HG03521 (cell line): ENCODE measurements at regions not wholly inside any gene's neighbourhood (a gene's known extent, or its start where the extent isn't known, plus 50 kb on each side); places are given as distances from the start of the nearest gene placed in this dataset.

Source experiments
- ATAC-seq: cut with Tn5 transposase; IDR thresholded peaks from one replicate; pipeline ENCODE4 v1.9.1; 2021; ENCODE audit warnings: mild to moderate bottlenecking, moderate library complexity; ENCODE audit not compliant: unreplicated experiment

DNA sequence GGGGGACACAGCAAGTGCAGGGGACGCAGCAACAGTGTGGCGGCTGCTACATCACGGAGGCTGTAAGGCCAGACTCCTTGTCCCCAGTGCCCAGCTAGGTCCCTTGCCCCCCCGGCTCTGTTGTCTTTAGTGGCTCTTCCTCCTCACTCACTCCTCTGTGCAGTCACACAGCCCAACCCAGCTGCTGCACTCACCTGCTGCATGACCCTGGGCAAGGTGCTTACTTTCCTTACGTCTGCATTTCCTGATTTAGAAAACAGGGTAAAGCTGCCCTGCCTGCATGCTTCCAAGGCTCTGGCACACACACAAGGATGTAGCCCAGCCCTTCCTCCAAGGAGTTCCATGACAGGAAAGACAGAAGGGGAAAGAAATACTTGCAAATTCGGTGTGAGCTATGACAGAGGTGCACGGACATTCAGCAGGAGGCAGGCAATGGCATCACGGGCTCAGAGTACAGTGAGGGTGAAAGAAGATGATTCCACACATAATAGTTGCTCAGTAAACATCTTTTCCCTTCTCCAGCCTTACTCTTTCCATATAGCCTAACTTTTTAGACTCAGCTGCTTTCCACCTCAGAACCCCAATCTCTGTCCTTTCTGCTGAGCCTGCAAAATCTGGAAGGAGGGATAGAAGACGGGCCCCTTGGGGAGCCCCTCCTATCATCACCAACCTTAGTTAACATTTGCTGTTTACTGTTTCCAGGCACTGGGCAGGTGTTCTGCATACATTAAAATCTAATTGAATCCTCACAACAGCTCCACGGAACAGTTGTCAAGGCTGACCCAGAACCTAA, 150.9 kb downstream of the MRM1 start:
- ATAC-seq = no peak

DNA sequence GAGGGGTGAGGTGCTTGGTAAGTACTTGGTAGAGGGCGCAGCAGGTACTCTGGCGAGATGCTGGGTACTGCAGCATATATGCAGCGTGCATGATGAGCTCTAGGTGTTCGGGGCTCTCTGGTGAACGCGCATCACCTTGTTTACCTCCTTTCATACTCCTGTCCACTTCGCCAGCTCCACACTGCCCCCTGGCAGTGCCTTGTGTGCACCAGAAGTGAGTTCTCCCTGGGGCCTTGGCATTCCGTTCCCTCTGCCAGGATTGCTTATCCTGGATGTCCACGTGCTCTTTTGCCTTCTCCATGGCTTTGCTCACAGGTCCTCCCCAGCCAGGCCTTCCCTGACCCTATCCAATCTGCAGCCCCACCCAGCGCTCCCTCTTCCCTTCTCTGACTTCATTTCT, 154.2 kb downstream of the MRM1 start:
- no peak for ATAC-seq

DNA sequence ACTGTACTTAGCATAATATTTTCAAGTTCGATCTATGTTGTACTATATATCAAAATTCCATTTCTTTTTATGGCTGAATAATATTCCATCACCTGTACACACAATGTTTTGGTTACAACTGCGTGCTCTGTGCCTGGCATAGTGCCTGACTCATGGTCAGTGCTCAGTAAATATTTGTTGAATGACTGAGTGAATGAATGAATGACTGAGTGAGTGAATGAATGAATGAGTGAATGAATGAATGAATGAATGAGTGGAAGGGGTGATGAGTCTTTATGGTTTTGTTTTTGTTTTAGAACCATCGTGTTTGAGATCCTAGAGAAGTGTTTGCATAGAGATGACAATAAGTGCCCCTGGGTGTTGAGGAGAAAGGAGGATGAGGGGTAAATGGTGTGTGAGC, 155.3 kb downstream of the MRM1 start:
- ATAC-seq = no peak

DNA sequence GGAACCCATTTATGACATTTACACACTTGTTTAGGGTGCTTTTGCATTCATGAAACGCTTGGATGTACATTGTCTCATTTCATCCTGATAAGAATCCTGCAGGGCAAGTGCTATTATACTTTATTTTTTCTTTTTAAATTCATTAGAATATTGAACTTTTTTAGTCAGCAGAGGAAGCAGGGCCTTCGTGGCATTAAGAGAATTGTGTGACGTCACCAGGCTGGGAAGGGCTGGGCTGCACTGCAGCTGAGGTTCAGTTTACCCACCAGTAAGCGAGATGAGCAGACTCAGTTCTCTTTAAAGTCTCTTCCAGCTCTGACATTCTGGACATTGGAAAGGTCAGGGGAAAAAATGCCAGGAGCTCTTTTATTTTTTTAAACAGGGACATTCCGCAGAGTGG, 159.0 kb downstream of the MRM1 start:
- no peak for ATAC-seq

DNA sequence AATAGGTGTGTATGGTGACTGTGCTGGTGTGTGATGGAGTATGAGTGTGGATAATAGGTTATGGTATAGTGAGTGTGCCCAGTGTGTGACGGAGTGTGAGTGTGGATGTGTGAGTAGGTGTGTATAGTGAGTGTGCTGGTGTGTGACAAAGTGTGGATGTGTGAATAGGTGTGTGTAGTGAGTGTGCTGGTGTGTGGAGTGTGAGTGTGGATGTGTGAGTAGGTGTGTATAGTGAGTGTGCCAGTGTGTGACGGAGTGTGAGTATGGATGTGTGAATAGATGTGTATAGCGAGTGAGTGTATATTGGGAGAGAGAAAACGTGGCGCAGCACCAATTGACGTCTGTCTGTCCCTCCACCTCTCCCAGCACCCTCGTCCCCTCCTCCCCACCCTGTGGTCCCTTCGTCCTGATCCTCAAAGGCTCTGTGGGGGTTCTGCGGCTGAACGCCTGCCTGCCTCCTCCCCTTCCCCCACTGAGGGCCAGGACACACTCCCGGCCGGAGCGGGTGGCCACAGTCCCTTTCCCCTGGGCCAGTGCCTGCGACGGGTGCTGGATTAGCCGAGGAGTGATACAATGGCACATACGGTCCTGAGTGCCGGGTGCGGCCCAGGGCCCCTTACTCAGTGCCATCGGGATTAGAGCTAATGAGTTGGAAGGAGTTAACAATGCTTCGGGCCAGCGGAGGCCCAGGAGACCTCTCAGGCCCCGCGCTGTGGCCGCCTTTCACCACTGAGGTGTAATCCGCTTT, 160.0 kb downstream of the MRM1 start:
- ATAC-seq = no peak

DNA sequence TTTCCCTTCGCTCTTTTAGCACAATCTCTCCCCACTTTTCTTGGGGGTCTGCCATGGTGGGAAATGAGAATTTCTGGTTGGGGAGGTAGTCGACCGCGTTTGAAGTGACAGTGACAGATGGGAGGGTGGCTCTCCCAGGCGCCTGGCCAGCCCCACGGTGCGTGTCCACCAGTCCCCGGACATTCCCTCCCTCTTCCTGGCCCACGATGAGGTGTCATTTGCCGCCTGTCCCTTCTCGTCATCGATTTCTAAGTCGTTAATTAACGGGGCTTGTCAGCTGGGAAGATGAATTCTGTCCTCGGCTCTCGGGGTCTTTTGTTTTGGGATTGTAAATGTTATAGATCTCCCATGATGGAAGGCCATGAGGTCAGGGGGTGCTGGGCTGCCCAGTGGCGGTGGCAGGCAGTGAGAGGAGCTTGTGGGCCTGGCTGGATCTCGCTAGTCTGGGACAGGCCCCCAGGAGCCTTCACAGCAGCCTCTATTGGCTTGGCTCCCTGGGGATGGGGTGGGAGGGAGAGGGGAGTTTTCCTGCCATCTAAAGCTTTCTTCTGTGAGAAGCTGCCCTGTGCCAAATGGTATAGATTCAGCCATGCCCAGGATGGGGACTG, 164.2 kb downstream of the MRM1 start:
- no peak for ATAC-seq

DNA sequence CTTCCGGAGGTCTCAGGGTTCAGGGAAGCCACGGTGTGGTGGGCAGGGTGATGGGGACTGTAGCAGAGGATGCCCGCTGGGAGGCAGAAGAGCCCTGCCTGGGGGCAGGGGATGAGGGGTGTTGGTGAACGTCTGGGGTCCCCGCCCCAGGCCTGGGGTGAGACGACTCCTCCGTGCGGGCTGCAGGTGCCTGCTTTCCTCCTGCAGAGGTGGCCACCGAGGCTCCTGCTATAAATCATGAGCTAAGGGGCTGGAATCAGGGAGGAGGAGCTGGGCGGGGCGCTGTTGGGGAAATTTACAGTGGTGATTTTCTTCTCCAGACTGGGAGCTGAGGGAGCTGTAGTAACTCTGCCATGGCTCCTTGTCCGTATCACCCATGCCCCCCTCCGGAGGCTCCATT, 167.0 kb downstream of the MRM1 start:
- ATAC-seq = no peak

DNA sequence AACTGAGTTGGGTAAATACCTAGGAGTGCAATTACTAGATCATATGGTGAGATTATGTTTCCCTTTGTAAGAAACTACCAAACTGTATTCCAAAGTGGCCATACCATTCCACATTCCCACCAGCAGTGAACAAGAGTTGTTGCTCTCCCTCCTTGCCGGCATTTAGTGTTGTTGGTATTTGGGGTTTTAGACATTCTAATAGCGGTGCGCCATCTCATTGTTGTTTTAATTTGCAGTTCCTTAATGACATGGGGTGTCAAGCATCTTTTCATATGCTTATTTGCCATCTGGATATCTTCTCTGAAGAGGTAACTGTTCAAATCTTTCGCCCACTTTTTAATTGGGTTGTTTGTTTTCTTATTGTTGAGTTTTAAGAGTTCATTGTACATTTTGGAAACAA, 164.2 kb upstream of the LHX1 start:
- no peak for ATAC-seq

DNA sequence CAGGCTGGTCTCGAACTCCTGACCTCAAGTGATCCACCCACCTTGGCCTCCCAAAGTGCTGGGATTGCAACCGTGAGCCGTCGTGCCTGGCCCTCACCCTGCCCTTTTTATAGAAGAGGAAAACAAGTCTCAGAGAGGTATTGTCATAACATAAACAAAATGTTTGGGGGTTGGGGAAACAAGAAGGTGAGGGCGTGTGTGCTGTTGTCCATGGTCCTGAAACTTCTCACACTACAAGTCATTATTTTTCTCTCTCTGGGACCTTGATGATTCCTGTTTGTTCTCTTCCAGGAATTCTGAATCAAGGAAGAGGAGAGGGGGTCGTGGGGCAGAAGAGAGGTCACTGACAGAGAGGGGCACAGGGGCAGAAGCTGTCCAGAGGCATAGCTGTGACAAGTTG, 160.2 kb upstream of the LHX1 start:
- no peak for ATAC-seq

DNA sequence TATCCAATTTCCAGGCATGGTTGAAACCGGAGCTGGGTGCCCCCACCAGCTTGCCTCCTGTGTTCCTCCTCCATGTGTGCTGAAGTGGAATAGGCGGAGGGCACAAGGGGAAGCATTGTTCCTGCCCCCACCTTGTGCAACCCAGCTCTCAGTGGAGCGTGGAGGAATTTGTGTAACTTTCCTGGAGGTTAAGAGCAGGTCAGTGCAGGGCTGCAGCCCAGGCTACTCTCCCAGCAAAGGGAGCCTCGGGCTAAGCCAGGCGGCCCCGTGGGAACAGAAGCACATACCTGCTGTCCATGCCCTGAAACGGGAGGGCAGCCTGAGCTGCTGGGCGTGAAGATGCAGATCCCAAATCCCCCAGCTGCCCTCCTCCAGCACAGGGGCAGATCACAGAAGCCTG, 158.8 kb upstream of the LHX1 start:
- no peak for ATAC-seq

DNA sequence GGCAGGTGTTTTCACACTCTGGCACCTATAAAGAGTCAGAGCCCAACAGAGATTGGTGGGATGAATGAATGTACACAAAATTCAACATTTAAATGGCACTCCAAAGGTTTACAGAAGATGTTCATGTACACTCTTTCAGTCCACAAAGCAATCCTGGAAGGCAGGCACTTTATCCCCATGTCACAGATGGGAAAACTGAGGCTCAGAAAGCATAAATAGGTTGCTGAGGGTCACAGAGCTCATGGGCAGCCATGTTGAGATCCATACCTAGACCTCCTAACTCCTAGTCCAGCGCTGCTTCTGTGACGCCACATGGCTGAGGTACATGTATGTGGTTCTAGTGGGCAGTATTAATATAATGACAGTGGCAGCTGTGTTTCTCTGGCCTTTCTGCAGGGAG, 157.7 kb upstream of the LHX1 start:
- ATAC-seq = no peak

DNA sequence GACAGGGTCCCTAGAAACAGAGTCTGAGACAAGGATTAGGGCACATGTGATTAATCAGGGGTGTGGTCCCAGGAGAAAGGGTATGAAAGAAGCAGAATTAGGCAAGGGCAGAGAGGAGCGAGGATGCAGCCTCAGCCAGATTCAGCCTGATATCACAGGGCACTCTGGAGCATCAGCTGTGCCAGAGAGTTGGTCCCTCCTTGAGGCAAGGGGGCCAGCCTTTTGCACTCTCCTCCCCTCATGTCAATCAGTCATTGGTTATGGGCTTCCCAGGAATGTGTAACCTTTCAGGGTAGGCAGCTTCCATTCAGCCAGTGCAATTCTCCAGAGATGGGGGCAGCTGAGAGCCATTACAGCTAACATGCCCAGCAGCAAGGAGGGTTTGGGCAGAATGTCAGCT, 152.6 kb upstream of the LHX1 start:
- ATAC-seq = no peak

DNA sequence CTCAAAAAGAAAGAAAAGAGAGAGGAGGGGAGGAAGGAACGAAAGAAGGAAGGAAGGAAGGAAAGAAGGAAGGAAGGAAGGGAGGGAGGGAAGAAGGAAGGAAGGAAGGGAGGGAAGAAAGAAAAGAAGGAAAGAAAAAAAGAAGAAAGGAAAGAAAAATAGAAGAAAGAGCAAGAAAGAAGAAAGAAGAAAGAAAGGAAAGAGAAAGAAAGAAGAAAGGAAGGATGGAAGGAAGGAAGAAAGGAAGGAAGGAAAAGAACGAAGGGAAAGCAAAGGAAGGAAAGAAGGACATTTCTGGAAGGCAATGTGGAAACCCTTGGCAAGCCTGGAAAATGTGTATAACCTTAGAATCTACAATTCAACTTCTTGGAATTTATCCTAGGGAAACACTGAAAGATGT, 150.4 kb upstream of the LHX1 start:
- ATAC-seq = no peak

DNA sequence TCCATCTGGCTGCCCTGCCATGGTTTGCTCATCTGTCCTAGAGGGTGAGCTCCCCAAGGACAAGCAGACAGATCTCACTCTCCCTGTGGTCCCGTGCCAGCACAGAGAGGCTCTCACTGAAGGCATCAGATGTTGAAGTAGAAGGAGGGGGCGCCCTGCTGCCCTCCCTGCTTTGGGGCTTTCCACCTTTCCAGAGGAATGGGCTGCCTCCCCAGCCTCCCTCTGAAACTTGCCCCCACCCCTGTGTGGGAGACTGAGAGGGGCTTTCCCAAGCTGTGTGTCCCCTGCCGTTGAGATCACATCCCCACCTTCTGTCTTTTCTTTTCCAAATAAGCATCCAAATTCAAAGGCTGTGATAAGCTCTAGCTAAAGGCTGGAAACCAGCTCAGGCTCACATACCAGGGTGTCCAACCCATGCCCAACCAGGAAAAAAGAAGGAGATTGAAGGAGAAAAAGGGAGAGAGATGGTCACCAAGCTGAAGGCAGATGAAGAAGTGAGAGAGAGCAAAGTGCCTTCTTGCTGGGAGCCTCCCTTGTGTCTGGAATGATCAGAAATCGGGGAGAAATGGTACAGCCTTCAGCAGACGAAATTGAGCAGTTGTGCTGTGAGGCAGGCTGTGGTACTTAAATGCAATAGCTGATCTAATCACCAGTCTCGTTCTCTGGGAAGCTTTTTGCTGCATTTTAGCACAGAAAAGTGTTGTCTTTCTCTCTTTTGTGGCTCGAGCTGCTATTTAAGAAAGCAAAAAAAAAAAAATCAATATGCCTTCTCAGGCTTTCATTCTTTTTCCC, 145.9 kb upstream of the LHX1 start:
- ATAC-seq = no peak

DNA sequence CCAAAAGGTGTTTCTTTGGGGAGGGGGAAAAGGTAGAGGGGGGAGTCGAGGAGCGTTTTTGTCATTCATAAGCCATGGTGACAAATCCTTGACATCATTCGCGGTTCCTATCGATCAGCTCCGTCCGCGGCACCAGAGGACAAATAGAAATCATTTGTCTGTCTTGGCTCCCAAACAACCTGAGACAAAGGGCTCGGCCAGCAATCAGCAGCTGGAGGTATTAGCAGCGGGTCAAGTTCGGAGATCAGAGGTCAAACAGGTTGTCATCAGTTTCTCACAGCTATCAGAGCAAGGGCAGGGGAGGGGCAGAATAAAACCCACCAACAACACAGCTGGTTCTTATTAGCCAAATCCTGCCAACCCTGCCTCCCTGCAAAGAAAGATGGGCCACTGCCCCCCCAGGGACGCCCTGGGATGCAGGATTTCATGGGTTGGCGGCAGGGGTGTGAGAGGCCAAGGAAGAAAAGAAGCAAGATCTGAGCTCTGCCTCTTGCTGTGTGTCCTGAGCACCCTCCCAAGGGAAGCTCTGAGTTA, 145.3 kb upstream of the LHX1 start:
- no peak for ATAC-seq

DNA sequence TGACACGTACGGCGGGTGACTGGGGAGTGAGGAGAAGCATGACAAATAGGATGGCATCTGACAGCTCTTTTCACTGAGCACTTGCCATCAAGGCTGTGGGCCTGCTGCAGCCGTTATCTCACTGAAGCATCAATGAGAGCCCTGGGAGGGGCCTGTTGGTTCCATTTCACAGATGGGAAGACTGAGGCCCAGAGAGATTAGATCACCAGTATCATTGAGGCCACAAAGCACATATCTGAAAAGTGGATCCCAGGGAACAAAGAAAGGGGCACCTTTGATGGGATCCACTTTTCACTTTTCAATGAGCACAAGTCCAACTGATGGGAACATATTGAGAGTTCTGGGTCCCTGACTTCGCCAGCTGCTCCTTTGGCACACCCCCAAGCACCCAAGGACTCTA, 144.4 kb upstream of the LHX1 start:
- ATAC-seq = no peak

DNA sequence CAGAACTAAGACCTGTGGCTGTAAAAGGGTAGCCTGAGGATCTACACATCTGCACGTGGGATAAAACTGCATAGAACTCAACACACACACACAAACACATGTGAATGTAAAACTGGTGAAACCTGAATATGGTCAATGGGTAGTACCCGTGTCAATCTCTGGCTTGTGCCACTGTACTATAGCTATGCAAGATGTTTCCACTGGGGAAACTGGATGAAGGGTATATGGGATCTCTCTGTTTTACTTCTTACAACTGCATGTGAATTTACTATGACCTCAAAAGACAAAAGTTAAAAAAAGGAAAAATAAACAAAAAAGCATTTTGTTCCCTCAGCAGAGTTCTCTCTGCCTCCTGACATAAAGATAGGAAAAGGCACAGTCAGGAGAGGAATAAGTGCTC, 143.3 kb upstream of the LHX1 start:
- ATAC-seq = no peak

DNA sequence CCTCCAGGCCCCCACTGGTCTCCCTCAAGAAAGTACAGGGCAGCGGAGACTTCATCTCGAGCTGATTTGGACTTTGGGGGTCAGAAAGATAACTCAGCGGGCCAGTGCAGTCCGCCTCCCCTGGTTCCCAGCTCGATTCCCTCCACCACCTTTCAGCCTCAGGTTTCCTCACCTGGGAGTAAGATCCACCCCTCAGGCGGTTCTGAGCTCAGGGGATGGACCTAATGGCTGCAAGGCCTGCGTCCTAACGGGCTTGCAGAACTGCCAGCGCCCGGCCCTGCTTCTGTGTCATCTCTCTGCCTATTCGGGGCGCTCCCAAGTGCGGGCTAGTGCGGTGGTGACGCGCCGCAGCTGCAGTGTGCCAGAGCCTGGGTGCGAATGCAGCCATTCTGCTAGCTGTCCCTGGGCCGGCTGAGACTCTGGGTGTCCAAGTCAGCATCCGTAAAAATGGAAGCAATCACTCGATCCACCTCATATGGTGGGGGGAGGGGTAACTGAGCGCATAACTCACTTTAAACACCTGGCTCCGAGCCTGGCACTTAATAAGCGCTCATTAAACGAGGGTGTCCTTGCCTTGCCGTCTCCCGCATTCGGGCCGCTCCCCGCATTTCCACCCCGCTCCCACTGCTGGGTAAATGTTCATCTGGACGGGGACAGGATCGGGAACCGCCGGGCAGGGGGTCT, 129.6 kb upstream of the LHX1 start:
- ATAC-seq = no peak

DNA sequence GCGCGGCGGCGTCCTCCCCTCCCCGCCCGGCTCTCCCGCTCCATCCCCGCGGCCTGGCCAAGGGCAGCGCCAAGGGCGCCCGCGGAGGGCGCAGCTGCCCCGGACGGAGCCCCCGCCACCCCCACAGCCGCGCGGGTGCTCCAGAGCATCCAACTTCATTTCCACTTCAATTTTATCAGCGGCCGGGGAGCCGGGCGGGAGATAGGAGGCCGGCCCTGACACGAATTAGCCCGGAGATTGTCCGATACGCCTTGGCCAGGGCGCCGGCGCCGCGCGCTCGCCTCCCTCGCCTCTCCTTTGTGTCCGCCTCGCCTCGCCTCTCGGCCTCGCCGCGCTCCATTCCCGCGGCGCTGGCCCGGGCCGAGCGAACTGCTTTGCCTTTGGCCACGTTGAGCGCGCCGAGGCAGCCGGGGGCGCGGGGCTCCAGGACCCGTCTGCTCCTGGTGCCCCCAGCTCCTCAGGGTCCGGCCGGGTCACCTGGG, 129.1 kb upstream of the LHX1 start:
- no peak for ATAC-seq

DNA sequence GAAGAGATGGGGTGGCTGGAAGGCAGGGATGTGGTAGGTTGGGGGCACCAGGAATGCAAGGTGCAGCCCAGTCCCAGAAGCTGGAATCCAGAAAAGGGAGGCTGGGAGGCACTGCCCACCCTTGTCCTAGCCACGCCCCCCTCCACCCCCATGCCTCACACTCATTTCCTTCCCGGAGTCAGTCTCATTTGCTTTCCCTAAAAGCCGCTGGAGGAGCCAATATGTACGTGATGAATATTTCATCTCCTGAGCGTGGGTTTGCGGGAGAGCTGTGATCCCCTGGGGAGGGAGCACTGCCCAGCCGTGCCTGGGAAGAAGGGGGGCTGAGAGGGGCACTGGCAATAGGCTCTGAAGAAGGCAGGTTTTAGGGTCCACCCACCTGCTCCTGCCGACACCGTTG, 124.5 kb upstream of the LHX1 start:
- ATAC-seq = no peak
